Neuronal stem cell (in vitro differentiated cells): ENCODE measurements at regions not wholly inside any gene's neighbourhood (a gene's known extent, or its start where the extent isn't known, plus 50 kb on each side); places are given as distances from the start of the nearest gene placed in this dataset.

Experiments
- DNase-seq: peaks from one replicate; pipeline ENCODE4 v3.0.0-alpha.2; 2013; ENCODE audit warnings: low spot score
- H2AFZ ChIP-seq: one replicate; pipeline ENCODE4 v1.6.1; 2013; ENCODE audit warnings: mild to moderate bottlenecking, low read length, inconsistent platforms
- H2AK5ac ChIP-seq: 2 replicates; pipeline ENCODE4 v1.6.1; 2013; ENCODE audit warnings: low read depth, mild to moderate bottlenecking, inconsistent platforms, low read length, moderate library complexity, mixed read lengths
- H2BK120ac ChIP-seq: 2 replicates; pipeline ENCODE4 v1.6.1; 2013; ENCODE audit warnings: low read depth, mild to moderate bottlenecking, inconsistent platforms, low read length, moderate library complexity, mixed read lengths
- H2BK12ac ChIP-seq: one replicate; pipeline ENCODE4 v1.6.1; 2013; ENCODE audit warnings: low read length, inconsistent platforms
- H2BK15ac ChIP-seq: 2 replicates; pipeline ENCODE4 v1.6.1; 2013; ENCODE audit warnings: mild to moderate bottlenecking, low read length, inconsistent platforms, mixed read lengths
- H2BK5ac ChIP-seq: one replicate; pipeline ENCODE4 v1.6.1; 2013; ENCODE audit warnings: inconsistent platforms, mild to moderate bottlenecking, low read length, moderate library complexity
- H3K14ac ChIP-seq: one replicate; pipeline ENCODE4 v1.6.1; 2013; ENCODE audit warnings: low read length, inconsistent platforms
- H3K18ac ChIP-seq: 2 replicates; pipeline ENCODE4 v1.6.1; 2013; ENCODE audit warnings: low read length, inconsistent platforms
- H3K23ac ChIP-seq: 2 replicates; pipeline ENCODE4 v1.6.1; 2013; ENCODE audit warnings: low read depth, mild to moderate bottlenecking, mixed read lengths, low read length, inconsistent platforms; ENCODE audit not compliant: poor library complexity
- H3K27ac ChIP-seq: replicated peaks from 3 replicates; pipeline ENCODE4 v1.5.1; 2013; ENCODE audit warnings: low read length, inconsistent platforms
- H3K27me3 ChIP-seq, 3 experiments: 2 replicates each; pipeline ENCODE4 v1.6.1; 2013; ENCODE audit warnings: low read length in 3 of 3, mild to moderate bottlenecking in 2 of 3, inconsistent platforms in 1 of 3, low read depth in 1 of 3, mixed read lengths in 1 of 3, moderate library complexity in 1 of 3; ENCODE audit not compliant: control insufficient read depth in 3 of 3, insufficient read depth in 3 of 3
- H3K36me3 ChIP-seq, 2 donors: replicated peaks in 1 of 2; 2 replicates each; pipeline ENCODE4 v1.6.1; 2013; ENCODE audit warnings: low read length in 2 of 2; ENCODE audit not compliant: control insufficient read depth in 2 of 2, insufficient read depth in 2 of 2
- H3K4ac ChIP-seq: 2 replicates; pipeline ENCODE4 v1.6.1; 2013; ENCODE audit warnings: inconsistent platforms, mild to moderate bottlenecking, low read length, moderate library complexity
- H3K4me1 ChIP-seq, 2 donors: 1 replicate in 1 of 2; 2 replicates in 1 of 2; pipeline ENCODE4 v1.6.1; 2013; ENCODE audit warnings: low read length in 2 of 2, low read depth in 1 of 2; ENCODE audit not compliant: control insufficient read depth in 2 of 2, insufficient read depth in 1 of 2
- H3K4me2 ChIP-seq: one replicate; pipeline ENCODE4 v1.6.1; 2013; ENCODE audit warnings: mild to moderate bottlenecking, low read length, inconsistent platforms; ENCODE audit not compliant: insufficient read depth, poor library complexity, severe bottlenecking
- H3K4me3 ChIP-seq, 2 donors: 2 replicates each; pipeline ENCODE4 v1.5.1; 2013; ENCODE audit warnings: low read length in 2 of 2, mild to moderate bottlenecking in 2 of 2, inconsistent platforms in 1 of 2, moderate library complexity in 1 of 2
- H3K79me1 ChIP-seq: one replicate; pipeline ENCODE4 v1.6.1; 2013; ENCODE audit warnings: low read depth, mild to moderate bottlenecking, inconsistent platforms, low read length, moderate library complexity
- H3K9ac ChIP-seq: one replicate; pipeline ENCODE4 v1.6.1; 2013; ENCODE audit warnings: mild to moderate bottlenecking, low read depth, low read length, inconsistent platforms; ENCODE audit not compliant: poor library complexity
- H3K9me3 ChIP-seq, 2 donors: replicated peaks in 1 of 2; 2 replicates each; pipeline versions ENCODE3 to v1.6.1; 2013; ENCODE audit warnings: low read length in 2 of 2, mild to moderate bottlenecking in 2 of 2, inconsistent platforms in 1 of 2, low read depth in 1 of 2, mixed read lengths in 1 of 2, moderate library complexity in 1 of 2; ENCODE audit not compliant: control insufficient read depth in 2 of 2, insufficient read depth in 1 of 2
- H4K8ac ChIP-seq: one replicate; pipeline ENCODE4 v1.6.1; 2013; ENCODE audit warnings: low read depth, mild to moderate bottlenecking, inconsistent platforms, low read length, moderate library complexity
- H4K91ac ChIP-seq: one replicate; pipeline ENCODE4 v1.6.1; 2013; ENCODE audit warnings: low read length, low read depth, mild to moderate bottlenecking, inconsistent platforms; ENCODE audit not compliant: poor library complexity
- WGBS, 2 donors: extraction: QIAGEN DNeasy Blood & Tissue Kit; methylation state at CpG; one replicate each; pipeline ENCODE4 v1.1.7; 2013; ENCODE audit warnings: missing lambda C conversion rate in 2 of 2, mixed read lengths in 1 of 2; ENCODE audit not compliant: insufficient read length in 2 of 2, insufficient replicate concordance in 1 of 2; ENCODE audit errors: extremely low coverage in 2 of 2; 5-methylcytosine and 5-hydroxymethylcytosine counted together

DNA sequence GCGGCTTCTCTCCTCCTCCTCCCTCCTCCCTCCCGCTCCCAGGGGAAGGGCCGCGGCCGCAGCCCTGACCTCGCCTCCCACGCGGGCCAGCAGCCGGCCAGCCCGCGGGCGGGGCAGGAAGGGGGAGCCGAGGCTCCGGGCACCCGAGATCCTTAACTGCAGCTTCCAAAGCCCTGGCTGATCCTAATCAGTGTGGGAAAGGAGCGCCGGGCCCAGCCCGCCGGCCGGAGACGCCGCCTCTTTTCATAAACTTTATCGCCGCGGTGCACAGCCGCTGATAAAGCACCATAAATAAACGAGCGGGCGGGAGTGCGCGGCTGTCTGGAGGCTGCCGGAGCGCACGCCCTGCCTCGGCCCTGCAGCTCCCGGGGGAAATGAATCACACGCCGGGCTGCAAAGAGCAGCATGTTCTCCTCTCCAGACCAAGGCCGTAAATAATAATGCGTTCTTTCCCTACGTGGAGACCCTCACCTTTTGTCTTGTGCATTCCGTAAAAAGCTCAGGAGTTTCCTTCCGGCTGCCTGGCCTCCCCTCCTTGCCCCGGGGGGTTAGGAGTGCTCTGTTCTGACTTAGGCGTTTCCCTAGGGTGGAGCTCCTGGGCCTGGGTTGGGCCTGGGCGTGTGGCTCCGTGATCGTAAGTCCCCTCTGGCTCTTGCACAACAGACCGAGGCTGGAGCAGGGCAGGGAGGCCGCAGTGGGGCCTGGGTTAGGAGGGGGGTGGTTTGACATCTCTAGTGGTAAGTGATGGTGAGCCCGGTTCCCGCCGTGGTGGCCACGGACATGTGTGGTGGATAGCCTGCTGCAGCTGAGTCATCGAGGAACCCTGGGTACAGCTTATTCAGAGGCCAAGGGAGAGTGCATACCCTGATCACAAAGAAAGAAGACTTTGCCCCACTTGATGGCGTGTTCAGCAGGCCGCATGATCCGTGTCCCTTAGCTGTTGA is 132.6 kb upstream of the HES1 start:
- Histone ChIP-seq H3K27me3 (no peaks in the 10 kb centered on the region), H2BK120ac (no peak overlapping the region), H3K4me3 (peak overlapping the region in 1 of 2 donors; percentile 52), H3K27ac (peak overlapping the region; percentile 59), H2AK5ac (peak overlapping the region; percentile 57), H4K91ac (no peak overlapping the region), H2BK12ac (peak overlapping the region; percentile 76), H3K79me1 (peaks cover 1% of the 10 kb centered on the region), H3K18ac (peak overlapping the region; percentile 91), H2AFZ (peak overlapping the region; percentile 96), H3K4me1 (peaks cover 10 to 16% of the 10 kb centered on the region in 2 donors), H3K4ac (peak overlapping the region; percentile 45), H2BK5ac (peak overlapping the region; percentile 27), H4K8ac (no peak overlapping the region), H3K23ac (peak overlapping the region; percentile 45), H3K36me3 (no peaks in the 10 kb centered on the region), H3K9ac (no peak overlapping the region), H3K14ac (peak overlapping the region; percentile 14), H3K9me3 (no peaks in the 10 kb centered on the region), H3K4me2 (peak overlapping the region; percentile 51), H2BK15ac (peak overlapping the region; percentile 30)
- peak; percentile 47 for DNase-seq
- WGBS, 2 donors, result no CpG with 5 or more reads among the region's 58 CpGs

DNA sequence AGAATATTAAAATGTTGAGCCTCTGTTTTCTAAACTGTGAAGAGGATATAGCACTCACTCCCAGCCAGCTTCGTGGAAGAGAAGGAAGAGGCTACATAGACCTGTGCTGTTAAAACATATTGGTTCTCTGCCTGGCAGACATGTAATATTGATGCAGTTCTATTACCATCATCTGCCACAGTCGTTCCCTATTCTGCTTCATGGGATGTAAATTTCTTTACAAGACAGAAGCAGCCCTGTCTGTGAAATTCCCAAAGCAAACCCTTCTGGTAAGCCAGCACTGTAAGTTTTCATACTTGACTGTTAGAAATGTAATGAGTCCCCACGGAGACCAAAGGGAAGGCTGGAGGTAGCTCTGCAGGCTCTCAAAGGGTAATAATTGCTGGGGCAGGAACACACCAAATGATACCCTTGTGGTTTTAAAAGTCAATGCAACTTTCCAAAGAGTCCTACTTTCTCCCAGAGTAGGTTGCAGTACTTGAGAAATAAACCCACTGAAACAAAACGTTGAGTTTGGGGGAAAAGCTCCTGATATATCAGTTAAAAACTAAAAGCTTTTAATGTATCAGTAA is 129.9 kb upstream of the HES1 start:
- H4K8ac ChIP-seq, result no peak overlapping the region
- no peak overlapping the region for H2AFZ ChIP-seq
- H3K23ac ChIP-seq, result no peak overlapping the region
- H3K27ac ChIP-seq, result no peak overlapping the region
- H3K79me1 ChIP-seq, result no peaks in the 10 kb centered on the region
- H2BK5ac ChIP-seq, result no peak overlapping the region
- no peaks in the 10 kb centered on the region for H3K27me3 ChIP-seq
- H3K18ac ChIP-seq, result no peak overlapping the region
- no peak overlapping the region for H3K4me2 ChIP-seq
- H4K91ac ChIP-seq, result no peak overlapping the region
- DNase-seq, result no peak
- H3K9ac ChIP-seq, result no peak overlapping the region
- H3K4me3 ChIP-seq, result no peak overlapping the region
- peaks cover 13 to 18% of the 10 kb centered on the region in 2 donors for H3K4me1 ChIP-seq
- no peaks in the 10 kb centered on the region for H3K36me3 ChIP-seq
- no peak overlapping the region for H2BK120ac ChIP-seq
- no peak overlapping the region for H3K14ac ChIP-seq
- H2BK12ac ChIP-seq, result no peak overlapping the region
- no peak overlapping the region for H2AK5ac ChIP-seq
- H3K4ac ChIP-seq, result no peak overlapping the region
- no peaks in the 10 kb centered on the region for H3K9me3 ChIP-seq
- no peak overlapping the region for H2BK15ac ChIP-seq
- WGBS, 2 donors, result no CpG with 5 or more reads among the region's 4 CpGs

DNA sequence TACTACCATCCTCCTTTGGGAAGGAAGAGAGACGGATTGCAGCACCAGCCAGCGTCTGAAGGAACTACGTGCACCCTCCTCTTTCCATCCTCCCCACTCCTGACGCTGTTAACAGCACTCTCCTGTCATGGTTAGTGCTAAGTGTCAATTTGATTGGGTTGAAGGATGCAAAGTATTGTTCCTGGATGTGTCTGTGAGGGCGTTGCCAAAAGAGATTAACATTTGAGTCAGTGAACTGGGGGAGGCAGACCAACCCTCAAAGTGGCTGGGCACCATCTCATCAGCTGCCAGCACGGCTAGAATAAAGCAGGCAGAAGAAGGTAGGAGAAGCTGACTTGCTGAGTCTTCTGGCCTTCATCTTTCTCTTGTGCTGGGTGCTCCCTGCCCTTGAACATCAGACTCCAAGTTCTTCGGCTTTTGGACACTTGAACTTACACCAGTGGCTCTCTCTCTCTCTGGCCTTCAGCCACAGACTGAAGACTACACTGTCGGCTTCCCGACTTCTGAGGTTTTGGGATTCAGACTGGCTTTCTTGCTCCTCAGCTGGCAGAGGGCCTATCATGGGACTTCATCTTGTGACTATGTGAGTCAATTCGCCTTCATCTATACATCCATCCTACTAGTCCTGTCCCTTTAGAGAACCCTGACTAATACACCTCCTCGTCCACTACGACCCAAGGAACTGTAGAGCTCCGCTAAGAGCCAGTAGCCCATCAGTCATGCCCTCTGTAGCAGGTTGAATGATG is 128.2 kb upstream of the HES1 start:
- no peak overlapping the region for H2BK120ac ChIP-seq
- H3K27me3 ChIP-seq, result no peaks in the 10 kb centered on the region
- WGBS, 2 donors, result no CpG with 5 or more reads among the region's 13 CpGs

DNA sequence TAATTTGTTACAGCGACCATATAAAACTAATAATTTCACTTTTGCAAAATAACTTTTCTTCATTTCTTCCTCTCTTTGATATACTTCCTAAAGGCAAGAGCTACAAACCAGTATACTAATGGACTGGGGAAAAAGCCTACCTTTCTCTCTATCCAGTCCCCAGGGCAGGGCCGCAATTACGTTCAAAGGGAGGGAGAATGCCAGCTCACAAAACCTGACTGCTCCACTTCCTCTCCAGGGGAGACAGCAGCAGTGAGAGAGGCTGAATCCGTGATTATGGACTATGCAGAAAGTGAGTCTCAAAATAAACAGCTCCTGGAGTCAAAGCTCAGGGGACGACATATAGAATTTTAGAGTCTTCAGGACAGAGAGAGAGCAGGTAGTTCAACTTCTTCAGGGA is 126.9 kb upstream of the HES1 start:
- no peak overlapping the region for H2BK5ac ChIP-seq
- no peaks in the 10 kb centered on the region for H3K27me3 ChIP-seq
- no peaks in the 10 kb centered on the region for H3K36me3 ChIP-seq
- peak overlapping the region; percentile 54 for H2AFZ ChIP-seq
- WGBS, 2 donors, result no CpG with 5 or more reads among the region's 5 CpGs
- no peak overlapping the region for H2BK120ac ChIP-seq
- H4K8ac ChIP-seq, result no peak overlapping the region
- H3K79me1 ChIP-seq, result no peaks in the 10 kb centered on the region
- no peak overlapping the region for H3K9ac ChIP-seq
- peaks cover 4 to 5% of the 10 kb centered on the region in 2 donors for H3K4me1 ChIP-seq
- H3K4ac ChIP-seq, result no peak overlapping the region
- no peak overlapping the region for H4K91ac ChIP-seq
- no peak overlapping the region for H2BK15ac ChIP-seq
- H3K27ac ChIP-seq, result no peak overlapping the region
- H3K18ac ChIP-seq, result no peak overlapping the region
- no peak for DNase-seq
- no peak overlapping the region for H3K4me2 ChIP-seq
- no peak overlapping the region for H2AK5ac ChIP-seq
- H3K23ac ChIP-seq, result no peak overlapping the region
- no peak overlapping the region for H3K4me3 ChIP-seq
- no peak overlapping the region for H2BK12ac ChIP-seq
- no peak overlapping the region for H3K14ac ChIP-seq
- H3K9me3 ChIP-seq, result no peaks in the 10 kb centered on the region

More for the DNA sequence above, 128.2 kb upstream of the HES1 start:
- Histone ChIP-seq H3K27ac (no peak overlapping the region), H3K14ac (no peak overlapping the region), H3K23ac (no peak overlapping the region), H3K79me1 (no peaks in the 10 kb centered on the region), H3K4me2 (no peak overlapping the region), H2BK12ac (no peak overlapping the region), H3K9me3 (no peaks in the 10 kb centered on the region), H2BK15ac (no peak overlapping the region), H4K8ac (no peak overlapping the region), H3K36me3 (no peaks in the 10 kb centered on the region), H3K9ac (no peak overlapping the region), H3K4me3 (no peak overlapping the region), H2AK5ac (no peak overlapping the region), H2BK5ac (no peak overlapping the region), H3K4me1 (peaks cover 13% of the 10 kb centered on the region in 2 donors), H3K18ac (no peak overlapping the region), H4K91ac (no peak overlapping the region), H3K4ac (no peak overlapping the region), H2AFZ (no peak overlapping the region)
- DNase-seq, result no peak
